ENCODE measurements at regions not wholly inside any gene's neighbourhood (a gene's known extent, or its start where the extent isn't known, plus 50 kb on each side); places are given as distances from the start of the nearest gene placed in this dataset.

DNA sequence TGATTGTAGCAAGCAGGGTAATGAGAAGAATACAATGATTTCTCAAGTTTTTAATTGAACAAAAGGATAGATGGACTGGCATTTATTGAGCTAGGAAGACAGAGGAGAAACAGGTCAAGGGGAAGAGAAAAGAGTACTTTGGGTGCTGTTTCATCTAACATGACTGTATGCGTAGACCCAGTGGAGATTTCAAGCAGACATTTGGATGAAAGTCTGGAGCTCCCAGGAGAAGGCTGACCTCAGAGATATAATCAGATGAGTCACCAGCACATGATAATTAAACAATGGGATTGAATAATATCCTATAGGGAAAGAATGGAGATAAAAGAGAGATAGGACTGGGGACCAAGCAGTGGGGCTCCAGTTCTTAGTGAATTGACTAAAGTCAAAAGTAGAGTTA is 194.9 kb downstream of the ARRDC4 start:
- 80% methylated on average over 1 of the region's 1 CpG for WGBS (ENCODE audit: insufficient coverage)
- intact Hi-C loops (cut with micrococcal nuclease), result no loop called here
- ATAC-seq (no peak), DNase-seq (no peak)
- Histone ChIP-seq H3K9me3 (ENCODE audit: control insufficient read depth, insufficient read depth, low read length) (no peaks in the 10 kb centered on the region), H3K27ac (ENCODE audit: low read length) (no peak overlapping the region), H3K4me3 (ENCODE audit: low read length) (no peak overlapping the region), H3K36me3 (ENCODE audit: control insufficient read depth, insufficient read depth, low read length) (no peaks in the 10 kb centered on the region), H3K4me1 (ENCODE audit: control insufficient read depth, insufficient read depth, low read length) (peaks cover 10% of the 10 kb centered on the region), H3K27me3 (ENCODE audit: control insufficient read depth, insufficient read depth, low read length) (no peaks in the 10 kb centered on the region)
- Mint-ChIP-seq H3K36me3 (no peaks in the 10 kb centered on the region), H3K4me1 (peaks cover 23 to 30% of the 10 kb centered on the region in 2 donors), H3K27ac (no peak overlapping the region), H3K9me3 (no peaks in the 10 kb centered on the region), H3K4me3 (no peak overlapping the region), H3K27me3 (ENCODE audit: low read depth in 2 of 2) (peaks cover 21 to 35% of the 10 kb centered on the region in 2 donors)
- TF ChIP-seq CTCF (IDR thresholded peaks at IDR 0.05), result no peak

DNA sequence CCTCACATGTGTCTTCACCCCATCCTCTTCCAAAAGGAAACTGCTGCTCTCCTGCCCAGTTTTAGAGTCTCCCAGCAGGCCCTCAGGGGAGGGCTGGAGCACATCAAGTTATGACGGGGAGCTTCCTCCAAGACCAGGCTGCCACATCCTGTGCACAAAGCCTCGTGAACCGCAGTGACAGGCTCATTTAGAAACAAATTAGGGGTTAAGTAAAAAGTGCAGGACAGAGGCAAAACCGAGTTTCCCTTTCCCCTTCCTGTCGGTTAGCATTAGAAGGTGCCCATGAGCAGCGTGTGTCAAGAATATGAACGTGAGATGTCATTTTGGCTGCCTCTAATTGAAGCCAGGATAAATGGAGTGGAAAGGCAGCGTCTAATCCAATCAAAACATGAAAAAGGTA is 199.7 kb downstream of the ARRDC4 start:
- WGBS (ENCODE audit: insufficient coverage), result under 1% methylated on average over 6 of the region's 8 CpGs
- peak overlapping the region; percentile 83 to 87 for H3K27ac Mint-ChIP-seq

DNA sequence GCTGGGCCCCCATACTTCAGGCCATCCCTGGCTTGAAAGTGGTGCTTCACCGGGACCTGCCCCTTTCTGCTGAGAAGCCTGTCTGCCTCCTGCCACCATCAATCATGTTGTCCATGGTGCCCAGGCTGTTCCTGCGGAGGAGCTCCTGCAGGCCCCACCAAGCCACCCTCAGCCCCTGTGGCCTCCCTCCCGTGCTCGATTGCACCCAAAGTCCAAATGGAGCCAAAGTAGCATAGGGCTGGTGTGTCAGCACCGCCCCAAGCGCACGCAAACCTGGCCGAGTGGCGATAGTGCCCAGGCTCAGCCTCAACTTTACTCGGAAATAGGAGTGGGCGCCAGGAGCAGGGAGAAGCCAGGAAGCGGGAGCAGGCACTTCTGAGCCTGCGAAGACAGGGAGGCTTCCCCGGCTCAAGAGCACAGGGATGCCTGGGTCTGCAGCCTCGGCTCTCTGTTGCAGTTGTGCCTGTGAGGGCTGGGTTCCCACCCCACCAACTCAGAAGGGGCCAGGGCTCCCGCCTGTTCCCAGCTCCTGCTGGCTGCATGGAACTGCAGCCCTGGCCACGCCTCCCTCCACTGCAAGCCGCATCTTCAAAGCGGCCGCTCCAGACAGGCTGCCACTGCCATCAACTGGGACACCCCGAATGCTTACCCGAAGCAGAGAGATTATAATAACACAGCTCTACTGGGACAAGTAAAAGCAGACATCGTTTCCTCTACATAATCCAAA is 203.0 kb downstream of the ARRDC4 start:
- Mint-ChIP-seq H3K4me3 (no peak overlapping the region), H3K4me1 (peaks cover 25 to 28% of the 10 kb centered on the region in 2 donors), H3K9me3 (no peaks in the 10 kb centered on the region), H3K36me3 (no peaks in the 10 kb centered on the region), H3K27ac (no peak overlapping the region), H3K27me3 (ENCODE audit: low read depth in 2 of 2) (peaks cover 23 to 47% of the 10 kb centered on the region in 2 donors)
- intact Hi-C loops (cut with micrococcal nuclease), result no loop called here
- H3K4me3 ChIP-seq (ENCODE audit: low read length), result no peak overlapping the region
- DNase-seq, result no peak
- H3K4me1 ChIP-seq (ENCODE audit: control insufficient read depth, insufficient read depth, low read length), result peaks cover 15% of the 10 kb centered on the region
- H3K27ac ChIP-seq (ENCODE audit: low read length), result no peak overlapping the region
- no peak for TF ChIP-seq CTCF (IDR thresholded peaks at IDR 0.05)
- H3K27me3 ChIP-seq (ENCODE audit: control insufficient read depth, insufficient read depth, low read length), result no peaks in the 10 kb centered on the region
- H3K36me3 ChIP-seq (ENCODE audit: control insufficient read depth, insufficient read depth, low read length), result no peaks in the 10 kb centered on the region
- WGBS (ENCODE audit: insufficient coverage), result 87% methylated on average over 23 of the region's 23 CpGs
- no peak for ATAC-seq
- H3K9me3 ChIP-seq (ENCODE audit: control insufficient read depth, insufficient read depth, low read length), result no peaks in the 10 kb centered on the region

More for the DNA sequence above, 199.7 kb downstream of the ARRDC4 start:
- no peak for TF ChIP-seq CTCF (IDR thresholded peaks at IDR 0.05)
- no peak overlapping the region for H3K4me3 ChIP-seq (ENCODE audit: low read length)
- Mint-ChIP-seq H3K9me3 (no peaks in the 10 kb centered on the region), H3K36me3 (no peaks in the 10 kb centered on the region), H3K4me1 (peaks cover 25 to 35% of the 10 kb centered on the region in 2 donors), H3K27me3 (ENCODE audit: low read depth in 2 of 2) (peaks cover 6 to 26% of the 10 kb centered on the region in 2 donors), H3K4me3 (peak overlapping the region; percentile 81)
- no peaks in the 10 kb centered on the region for H3K36me3 ChIP-seq (ENCODE audit: control insufficient read depth, insufficient read depth, low read length)
- intact Hi-C loops (cut with micrococcal nuclease), result loop anchor here (1.0 kb wide), 1 partner anchor 9 kb away; no protein-coding TSS in a partner anchor
- DNase-seq, result peak; percentile 56 to 76
- H3K27me3 ChIP-seq (ENCODE audit: control insufficient read depth, insufficient read depth, low read length), result no peaks in the 10 kb centered on the region
- H3K4me1 ChIP-seq (ENCODE audit: control insufficient read depth, insufficient read depth, low read length), result peaks cover 15% of the 10 kb centered on the region
- no peaks in the 10 kb centered on the region for H3K9me3 ChIP-seq (ENCODE audit: control insufficient read depth, insufficient read depth, low read length)
- ATAC-seq, result peak; percentile 87 to 96 (median 90)
- H3K27ac ChIP-seq (ENCODE audit: low read length), result no peak overlapping the region

DNA sequence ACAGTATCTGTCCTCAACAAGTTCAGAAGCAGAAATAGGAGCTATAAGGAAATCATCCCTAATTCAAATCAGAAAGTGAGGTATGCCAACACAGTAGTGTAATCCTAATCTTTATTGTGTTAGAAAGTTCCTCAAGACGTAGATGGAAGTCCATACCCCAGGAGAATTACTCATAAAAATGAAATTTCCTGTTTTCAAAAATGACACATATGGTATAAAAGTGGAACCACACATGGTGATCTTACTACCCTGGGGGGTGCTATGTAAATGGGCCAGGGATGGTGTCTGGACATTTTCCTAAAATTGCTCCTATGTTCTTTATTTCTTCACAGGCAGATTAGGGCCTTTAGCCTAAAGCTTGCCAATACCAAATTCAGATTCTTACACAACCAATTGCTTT is 204.1 kb downstream of the ARRDC4 start:
- H3K27me3 Mint-ChIP-seq (ENCODE audit: low read depth in 2 of 2), result peaks cover 23 to 47% of the 10 kb centered on the region in 2 donors
- H3K9me3 Mint-ChIP-seq, result no peaks in the 10 kb centered on the region
- no peak overlapping the region for H3K4me3 Mint-ChIP-seq
- Histone ChIP-seq H3K9me3 (ENCODE audit: control insufficient read depth, insufficient read depth, low read length) (no peaks in the 10 kb centered on the region), H3K4me3 (ENCODE audit: low read length) (no peak overlapping the region), H3K27me3 (ENCODE audit: control insufficient read depth, insufficient read depth, low read length) (no peaks in the 10 kb centered on the region), H3K27ac (ENCODE audit: low read length) (no peak overlapping the region), H3K36me3 (ENCODE audit: control insufficient read depth, insufficient read depth, low read length) (no peaks in the 10 kb centered on the region), H3K4me1 (ENCODE audit: control insufficient read depth, insufficient read depth, low read length) (peaks cover 15% of the 10 kb centered on the region)
- H3K36me3 Mint-ChIP-seq, result no peaks in the 10 kb centered on the region
- ATAC-seq (no peak), DNase-seq (no peak)
- no peak overlapping the region for H3K27ac Mint-ChIP-seq
- WGBS (ENCODE audit: insufficient coverage), result no CpG with 5 or more reads among the region's 1 CpG
- H3K4me1 Mint-ChIP-seq, result peaks cover 22 to 25% of the 10 kb centered on the region in 2 donors
- no peak for TF ChIP-seq CTCF (IDR thresholded peaks at IDR 0.05)
- intact Hi-C loops (cut with micrococcal nuclease), result no loop called here

Measured in natural killer cell (primary cell).